ENCODE measurements at regions not wholly inside any gene's neighbourhood (a gene's known extent, or its start where the extent isn't known, plus 50 kb on each side); places are given as distances from the start of the nearest gene placed in this dataset.

GRCh38 chr10:9227679-9228365, 1173.3 kb downstream of the GATA3 start:
- intact Hi-C loops (cut with DNase I), result no loop called here
- no peak for ATAC-seq
- H3K9me3 ChIP-seq, result no peaks in the 10 kb centered on the region
- H3K36me3 ChIP-seq, result no peaks in the 10 kb centered on the region
- H3K27ac ChIP-seq, result no peak overlapping the region
- no peaks in the 10 kb centered on the region for H3K27me3 ChIP-seq
- no peaks in the 10 kb centered on the region for H3K4me1 ChIP-seq
- TF ChIP-seq CTCF (IDR thresholded peaks at IDR 0.05), result no peak
- 64 to 78% methylated on average over 7 of the region's 7 CpGs for WGBS, 2 donors
- no peak for DNase-seq
- H3K4me3 ChIP-seq, result no peak overlapping the region
- no peak for FAIRE-seq

DNA sequence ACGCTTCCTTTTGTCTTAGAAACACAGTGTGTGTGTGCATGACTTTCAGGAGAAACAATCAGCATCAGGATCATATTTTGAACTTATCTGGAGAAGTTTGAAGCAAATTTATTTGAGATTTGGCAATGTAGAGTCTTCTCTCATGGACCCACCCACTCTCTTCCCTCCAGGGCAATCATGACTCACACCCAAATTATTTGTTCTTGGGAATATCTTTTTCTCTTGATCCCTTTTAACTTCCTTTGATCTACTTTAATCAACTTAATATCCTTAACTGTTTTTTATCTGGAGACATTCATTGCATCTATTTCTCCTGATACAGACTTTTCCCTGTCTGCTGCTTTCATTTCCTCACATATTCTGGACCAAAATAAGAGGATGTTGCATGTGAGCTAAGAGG, 1174.3 kb downstream of the GATA3 start:
- no peak overlapping the region for H3K27ac ChIP-seq
- FAIRE-seq (no peak), ATAC-seq (no peak), DNase-seq (no peak)
- no peak for TF ChIP-seq CTCF (IDR thresholded peaks at IDR 0.05)
- no peaks in the 10 kb centered on the region for H3K9me3 ChIP-seq
- intact Hi-C loops (cut with DNase I), result no loop called here
- 90 to 91% methylated on average over 1 of the region's 1 CpG for WGBS, 2 donors
- H3K4me3 ChIP-seq, result no peak overlapping the region
- H3K27me3 ChIP-seq, result peaks cover 0 to 4% (median 0%) of the 10 kb centered on the region in 4 donors
- H3K36me3 ChIP-seq, result no peaks in the 10 kb centered on the region
- no peaks in the 10 kb centered on the region for H3K4me1 ChIP-seq

GRCh38 chr10:9229702-9230244, 1175.3 kb downstream of the GATA3 start:
- no peak overlapping the region for H3K4me3 ChIP-seq

GRCh38 chr10:9230625-9231024, 1176.1 kb downstream of the GATA3 start:
- Histone ChIP-seq H3K36me3 (no peaks in the 10 kb centered on the region), H3K4me3 (no peak overlapping the region), H3K9me3 (no peaks in the 10 kb centered on the region), H3K27ac (no peak overlapping the region), H3K27me3 (peaks cover 0 to 12% (median 2%) of the 10 kb centered on the region in 4 donors), H3K4me1 (no peaks in the 10 kb centered on the region)
- intact Hi-C loops (cut with DNase I), result no loop called here
- DNase-seq (no peak), ATAC-seq (no peak), FAIRE-seq (no peak)
- no peak for TF ChIP-seq CTCF (IDR thresholded peaks at IDR 0.05)
- WGBS, 2 donors, result 29 to 34% methylated on average over 3 of the region's 3 CpGs

More at GRCh38 chr10:9229702-9230244, 1175.3 kb downstream of the GATA3 start:
- intact Hi-C loops (cut with DNase I), result no loop called here
- H3K27ac ChIP-seq, result no peak overlapping the region
- FAIRE-seq (no peak), ATAC-seq (no peak), DNase-seq (no peak)
- no peak for TF ChIP-seq CTCF (IDR thresholded peaks at IDR 0.05)
- H3K36me3 ChIP-seq, result no peaks in the 10 kb centered on the region
- H3K27me3 ChIP-seq, result peaks cover 0 to 4% (median 2%) of the 10 kb centered on the region in 4 donors
- H3K9me3 ChIP-seq, result no peaks in the 10 kb centered on the region
- H3K4me1 ChIP-seq, result no peaks in the 10 kb centered on the region
- 72 to 85% methylated on average over 10 of the region's 10 CpGs for WGBS, 2 donors

GRCh38 chr10:9234191-9234590, 1179.7 kb downstream of the GATA3 start:
- FAIRE-seq, result no peak
- no peak for TF ChIP-seq CTCF (IDR thresholded peaks at IDR 0.05)
- DNase-seq, result no peak
- H3K36me3 ChIP-seq, result no peaks in the 10 kb centered on the region
- H3K9me3 ChIP-seq, result no peaks in the 10 kb centered on the region
- intact Hi-C loops (cut with DNase I), result no loop called here
- H3K27me3 ChIP-seq, result peaks cover 0 to 18% (median 2%) of the 10 kb centered on the region in 4 donors
- H3K4me1 ChIP-seq, result no peaks in the 10 kb centered on the region
- WGBS, 2 donors, result 35 to 73% methylated on average over 1 of the region's 1 CpG
- no peak for ATAC-seq
- H3K27ac ChIP-seq, result no peak overlapping the region
- no peak overlapping the region for H3K4me3 ChIP-seq
